Gastroesophageal sphincter (tissue), 4 donors: ENCODE measurements at regions not wholly inside any gene's neighbourhood (a gene's known extent, or its start where the extent isn't known, plus 50 kb on each side); places are given as distances from the start of the nearest gene placed in this dataset.

Source experiments
- ATAC-seq: fragments of 150-250 bp; one replicate; pipeline ENCODE4 v1.9.1; 2016; ENCODE audit warnings: mild to moderate bottlenecking, moderate library complexity
- H3K27ac ChIP-seq, 4 donors: fragments of 200-600 bp; sonication (generic) in 3 of 4; 1 replicate in 3 of 4; 2 replicates in 1 of 4; pipeline ENCODE4 v1.5.1; 2016 to 2019
- H3K27me3 ChIP-seq: fragments of 200-600 bp; sonication (generic); one replicate; pipeline ENCODE4 v1.5.1; 2019
- H3K36me3 ChIP-seq, 2 donors: fragments of 200-600 bp; sonication (generic); one replicate each; pipeline ENCODE4 v1.5.1; 2019; ENCODE audit warnings: control low read depth in 1 of 2
- H3K4me1 ChIP-seq, 3 donors: fragments of 200-600 bp; sonication (generic); 1 replicate in 2 of 3; 2 replicates in 1 of 3; pipeline ENCODE4 v1.5.1; 2016 to 2019; ENCODE audit warnings: control low read depth in 2 of 3
- H3K4me3 ChIP-seq, 2 donors: fragments of 200-600 bp; sonication (generic); one replicate each; pipeline ENCODE4 v1.5.1; 2019; ENCODE audit warnings: mild to moderate bottlenecking in 1 of 2, moderate library complexity in 1 of 2
- H3K9me3 ChIP-seq, 3 donors: fragments of 200-600 bp; sonication (generic); one replicate each; pipeline ENCODE4 v1.5.1; 2017 to 2019; ENCODE audit warnings: control low read depth in 2 of 3
- CTCF ChIP-seq, 4 experiments: fragments of 200-600 bp in 2 of 4; fragments of 450-650 bp in 2 of 4; sonication (generic) in 1 of 4; IDR thresholded peaks; one replicate each; pipeline ENCODE4 v1.5.1; 2017 to 2019; ENCODE audit warnings: antibody characterized with exemption in 4 of 4, mild to moderate bottlenecking in 2 of 4, moderate library complexity in 2 of 4
- EP300 ChIP-seq: sonication (generic); formaldehyde crosslinking; IDR thresholded peaks from one replicate; pipeline ENCODE4 v1.6.1; 2017; ENCODE audit warnings: antibody characterized with exemption, mild to moderate bottlenecking
- POLR2A ChIP-seq, 2 donors: fragments of 450-650 bp; IDR thresholded peaks; one replicate each; pipeline ENCODE4 v1.6.1; 2017; ENCODE audit warnings: antibody characterized with exemption in 2 of 2, mild to moderate bottlenecking in 2 of 2, moderate library complexity in 1 of 2
- POLR2AphosphoS5 ChIP-seq: sonication (generic); formaldehyde crosslinking; IDR thresholded peaks from one replicate; pipeline ENCODE4 v1.6.1; 2017; ENCODE audit warnings: antibody characterized with exemption
- WGBS, 2 donors: methylation state at CpG; one replicate each; pipeline ENCODE4 v1.1.5; 2018; ENCODE audit warnings: low coverage in 1 of 2; 5-methylcytosine and 5-hydroxymethylcytosine counted together

DNA sequence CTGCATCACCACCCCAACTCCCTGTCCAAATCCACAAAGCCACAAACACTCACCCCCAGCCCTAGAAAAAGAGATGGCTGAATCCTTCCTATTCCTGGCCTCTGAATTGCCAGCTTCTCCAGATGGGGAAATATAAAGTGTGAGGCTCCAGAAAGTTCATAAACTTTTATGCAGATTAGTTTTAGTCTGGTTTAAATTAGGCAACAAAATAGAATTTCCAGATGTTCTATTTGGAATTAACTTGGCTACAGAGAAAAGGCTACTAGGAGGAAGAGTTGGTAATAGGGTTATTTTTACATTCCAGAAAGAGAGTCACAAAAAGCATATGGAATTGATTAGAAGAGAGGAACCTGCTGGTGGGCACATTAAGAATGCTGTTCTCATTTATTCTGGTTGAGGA lies 56.0 kb downstream of the EN1 start:
- ATAC-seq, result no peak
- TF ChIP-seq CTCF (IDR thresholded peaks at IDR 0.05) (no peak), POLR2AphosphoS5 (no peak), POLR2A (IDR thresholded peaks at IDR 0.05) (no peak), EP300 (no peak)
- H3K27ac ChIP-seq, result no peak overlapping the region
- no peaks in the 10 kb centered on the region for H3K9me3 ChIP-seq
- H3K4me1 ChIP-seq, result no peaks in the 10 kb centered on the region
- H3K36me3 ChIP-seq, result no peaks in the 10 kb centered on the region
- peaks cover 56% of the 10 kb centered on the region for H3K27me3 ChIP-seq
- no peak overlapping the region for H3K4me3 ChIP-seq

DNA sequence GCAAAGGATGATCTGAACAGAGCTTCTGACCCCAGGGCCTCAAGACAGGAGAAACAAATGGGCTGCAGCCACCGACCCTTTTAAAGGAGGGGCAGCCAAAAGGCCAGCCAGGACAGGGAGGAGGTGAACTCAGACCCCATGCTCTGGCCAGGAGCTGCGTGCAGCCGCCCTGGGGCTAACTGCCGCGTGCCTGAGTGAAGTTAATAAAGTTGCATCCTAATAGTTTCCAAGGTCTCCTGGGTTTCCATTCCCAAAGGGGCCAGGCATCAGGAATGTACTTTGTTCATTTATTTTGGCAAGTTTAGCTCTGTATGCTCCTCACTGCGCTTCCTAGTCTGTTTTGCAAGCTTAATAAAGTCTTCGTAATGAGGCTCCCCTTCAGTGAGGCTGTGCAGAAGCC lies 60.7 kb downstream of the EN1 start:
- WGBS, 2 donors, result 22 to 23% methylated on average over 6 to 7 of the region's 7 CpGs
- peaks cover 33% of the 10 kb centered on the region for H3K27me3 ChIP-seq
- no peak overlapping the region for H3K4me3 ChIP-seq
- no peaks in the 10 kb centered on the region for H3K4me1 ChIP-seq
- H3K9me3 ChIP-seq, result no peaks in the 10 kb centered on the region
- no peak overlapping the region for H3K27ac ChIP-seq
- no peak for ATAC-seq
- H3K36me3 ChIP-seq, result no peaks in the 10 kb centered on the region
- no peak for TF ChIP-seq EP300
- TF ChIP-seq POLR2AphosphoS5, result no peak
- no peak for TF ChIP-seq POLR2A (IDR thresholded peaks at IDR 0.05)
- no peak for TF ChIP-seq CTCF (IDR thresholded peaks at IDR 0.05)

GRCh38 chr2:118784860-118785259 lies 62.6 kb downstream of the EN1 start:
- Histone ChIP-seq H3K36me3 (no peaks in the 10 kb centered on the region), H3K4me1 (no peaks in the 10 kb centered on the region), H3K4me3 (no peak overlapping the region), H3K27me3 (peaks cover 36% of the 10 kb centered on the region), H3K9me3 (no peaks in the 10 kb centered on the region), H3K27ac (no peak overlapping the region)
- TF ChIP-seq CTCF (IDR thresholded peaks at IDR 0.05), result no peak
- TF ChIP-seq EP300, result no peak
- no peak for TF ChIP-seq POLR2A (IDR thresholded peaks at IDR 0.05)
- TF ChIP-seq POLR2AphosphoS5, result no peak
- WGBS, 2 donors, result 54 to 82% methylated on average over 6 of the region's 6 CpGs
- no peak for ATAC-seq

GRCh38 chr2:118779362-118779761 lies 68.1 kb downstream of the EN1 start:
- TF ChIP-seq POLR2A (IDR thresholded peaks at IDR 0.05) (no peak), EP300 (no peak), POLR2AphosphoS5 (no peak), CTCF (IDR thresholded peaks at IDR 0.05) (no peak)
- H3K9me3 ChIP-seq, result no peaks in the 10 kb centered on the region
- peaks cover 49% of the 10 kb centered on the region for H3K27me3 ChIP-seq

GRCh38 chr2:118774458-118775133 lies 72.9 kb downstream of the EN1 start:
- ATAC-seq, result no peak
- WGBS, 2 donors, result 0 to 2% methylated on average over 14 to 15 of the region's 45 CpGs
- Histone ChIP-seq H3K4me3 (peak overlapping the region in 1 of 2 donors; percentile 40), H3K27ac (no peak overlapping the region), H3K9me3 (no peaks in the 10 kb centered on the region), H3K36me3 (no peaks in the 10 kb centered on the region), H3K27me3 (peaks cover 90% of the 10 kb centered on the region), H3K4me1 (peaks cover 0 to 11% (median 8%) of the 10 kb centered on the region in 3 donors)
- TF ChIP-seq POLR2AphosphoS5 (no peak), CTCF (IDR thresholded peaks at IDR 0.05) (no peak), POLR2A (IDR thresholded peaks at IDR 0.05) (no peak), EP300 (no peak)

More at GRCh38 chr2:118779362-118779761, 68.1 kb downstream of the EN1 start:
- peaks cover 0 to 9% (median 7%) of the 10 kb centered on the region in 3 donors for H3K4me1 ChIP-seq
- WGBS, 2 donors, result 22% methylated on average over 1 of the region's 1 CpG; no CpG with 5 or more reads in 1 of the 2 donors
- no peak overlapping the region for H3K27ac ChIP-seq
- H3K4me3 ChIP-seq, result no peak overlapping the region
- ATAC-seq, result no peak
- H3K36me3 ChIP-seq, result no peaks in the 10 kb centered on the region
